ENCODE measurements at regions not wholly inside any gene's neighbourhood (a gene's known extent, or its start where the extent isn't known, plus 50 kb on each side); places are given as distances from the start of the nearest gene placed in this dataset.

- TF ChIP-seq, protein P1, sequence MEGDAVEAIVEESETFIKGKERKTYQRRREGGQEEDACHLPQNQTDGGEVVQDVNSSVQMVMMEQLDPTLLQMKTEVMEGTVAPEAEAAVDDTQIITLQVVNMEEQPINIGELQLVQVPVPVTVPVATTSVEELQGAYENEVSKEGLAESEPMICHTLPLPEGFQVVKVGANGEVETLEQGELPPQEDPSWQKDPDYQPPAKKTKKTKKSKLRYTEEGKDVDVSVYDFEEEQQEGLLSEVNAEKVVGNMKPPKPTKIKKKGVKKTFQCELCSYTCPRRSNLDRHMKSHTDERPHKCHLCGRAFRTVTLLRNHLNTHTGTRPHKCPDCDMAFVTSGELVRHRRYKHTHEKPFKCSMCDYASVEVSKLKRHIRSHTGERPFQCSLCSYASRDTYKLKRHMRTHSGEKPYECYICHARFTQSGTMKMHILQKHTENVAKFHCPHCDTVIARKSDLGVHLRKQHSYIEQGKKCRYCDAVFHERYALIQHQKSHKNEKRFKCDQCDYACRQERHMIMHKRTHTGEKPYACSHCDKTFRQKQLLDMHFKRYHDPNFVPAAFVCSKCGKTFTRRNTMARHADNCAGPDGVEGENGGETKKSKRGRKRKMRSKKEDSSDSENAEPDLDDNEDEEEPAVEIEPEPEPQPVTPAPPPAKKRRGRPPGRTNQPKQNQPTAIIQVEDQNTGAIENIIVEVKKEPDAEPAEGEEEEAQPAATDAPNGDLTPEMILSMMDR (IDR thresholded peaks at IDR 0.05; ENCODE audit: low read depth, low read length, poor library complexity, severe bottlenecking) = no peak
- TF ChIP-seq EZH2phosphoT487 (IDR thresholded peaks at IDR 0.05; ENCODE audit: borderline replicate concordance, low read length) = no peak
Observed at GRCh38 chr1:218101409-218101808, 183.7 kb upstream of the RRP15 start.
